Stimulated activated naive CD8-positive, alpha-beta T cell treated with anti-CD3 and anti-CD28 coated beads, Interleukin-15, amount 100 ng/mL, for 72 hours (primary cell): ENCODE measurements at regions not wholly inside any gene's neighbourhood (a gene's known extent, or its start where the extent isn't known, plus 50 kb on each side); places are given as distances from the start of the nearest gene placed in this dataset.
"Not testable (repeated sequence)": the region's sequence is repeated elsewhere in the genome, so short reads cannot be mapped to it uniquely, and the experiment has no call there.

Experiments used
- ATAC-seq: fragments of 150-1000 bp; cut with Tn5 transposase; 2 replicates; pipeline ENCODE4 v1.10.0; 2021; ENCODE audit warnings: mild to moderate bottlenecking, moderate library complexity
- DNase-seq, 2 donors: peaks; one replicate each; pipeline ENCODE4 v3.0.0; 2021 to 2022
- H3K27ac Mint-ChIP-seq, 2 donors: one replicate each; pipeline ENCODE4 v1.8.0; 2022; ENCODE audit warnings: mild to moderate bottlenecking in 2 of 2, mixed read lengths in 2 of 2, moderate library complexity in 2 of 2
- H3K27me3 Mint-ChIP-seq: one replicate; pipeline ENCODE4 v1.8.0; 2022; ENCODE audit warnings: mixed read lengths
- H3K4me1 Mint-ChIP-seq: one replicate; pipeline ENCODE4 v1.8.0; 2022; ENCODE audit warnings: mild to moderate bottlenecking, mixed read lengths
- H3K4me3 Mint-ChIP-seq, 2 donors: one replicate each; pipeline ENCODE4 v1.8.0; 2022; ENCODE audit warnings: mild to moderate bottlenecking in 2 of 2, mixed read lengths in 2 of 2, moderate library complexity in 1 of 2
- H3K9me3 Mint-ChIP-seq, 2 donors: one replicate each; pipeline ENCODE4 v1.8.0; 2022; ENCODE audit warnings: mixed read lengths in 2 of 2

- DNase-seq = peak; percentile 56 to 69
- Mint-ChIP-seq H3K4me3 (no peak overlapping the region), H3K9me3 (no peaks in the 10 kb centered on the region), H3K27ac (no peak overlapping the region), H3K27me3 (peaks cover 17% of the 10 kb centered on the region), H3K4me1 (peaks cover 5% of the 10 kb centered on the region)
- ATAC-seq = peak; percentile 97
Measured at GRCh38 chr10:118423800-118424442, 81.8 kb upstream of the FAM204A start.

GRCh38 chr10:118422241-118422640 lies 80.1 kb upstream of the FAM204A start:
- H3K4me1 Mint-ChIP-seq = peaks cover 5% of the 10 kb centered on the region
- no peak overlapping the region for H3K27ac Mint-ChIP-seq
- peaks cover 22% of the 10 kb centered on the region for H3K27me3 Mint-ChIP-seq
- H3K4me3 Mint-ChIP-seq = no peak overlapping the region
- ATAC-seq = no peak
- H3K9me3 Mint-ChIP-seq = no peaks in the 10 kb centered on the region
- DNase-seq = no peak

- not testable (repeated sequence) for DNase-seq, H3K4me3 Mint-ChIP-seq, ATAC-seq, H3K9me3 Mint-ChIP-seq, H3K27ac Mint-ChIP-seq, H3K4me1 Mint-ChIP-seq
- peaks cover 22% of the 10 kb centered on the region for H3K27me3 Mint-ChIP-seq
Measured at GRCh38 chr10:118420049-118420448, 77.9 kb upstream of the FAM204A start.

GRCh38 chr10:118412932-118413331 lies 70.8 kb upstream of the FAM204A start:
- H3K4me1 Mint-ChIP-seq = no peaks in the 10 kb centered on the region
- no peak overlapping the region for H3K27ac Mint-ChIP-seq
- ATAC-seq = no peak
- DNase-seq = no peak
- H3K27me3 Mint-ChIP-seq = peaks cover 13% of the 10 kb centered on the region
- no peak overlapping the region for H3K4me3 Mint-ChIP-seq
- H3K9me3 Mint-ChIP-seq = no peaks in the 10 kb centered on the region

- Mint-ChIP-seq H3K4me3 (no peak overlapping the region), H3K27me3 (peaks cover 13% of the 10 kb centered on the region), H3K9me3 (no peaks in the 10 kb centered on the region), H3K4me1 (no peaks in the 10 kb centered on the region), H3K27ac (no peak overlapping the region)
- ATAC-seq = no peak
- no peak for DNase-seq
Measured at GRCh38 chr10:118412132-118412760, 70.1 kb upstream of the FAM204A start.

- Mint-ChIP-seq H3K9me3 (no peaks in the 10 kb centered on the region), H3K4me1 (no peaks in the 10 kb centered on the region), H3K27ac (no peak overlapping the region), H3K4me3 (no peak overlapping the region), H3K27me3 (peaks cover 21% of the 10 kb centered on the region)
- ATAC-seq (no peak), DNase-seq (no peak)
Measured at GRCh38 chr10:118409295-118409694, 67.2 kb upstream of the FAM204A start.

- Mint-ChIP-seq H3K9me3 (no peaks in the 10 kb centered on the region), H3K4me3 (no peak overlapping the region), H3K27ac (no peak overlapping the region), H3K27me3 (peaks cover 31% of the 10 kb centered on the region), H3K4me1 (no peaks in the 10 kb centered on the region)
- ATAC-seq = no peak
- no peak for DNase-seq
Measured at GRCh38 chr10:118408181-118408580, 66.1 kb upstream of the FAM204A start.

GRCh38 chr10:118407777-118408176 lies 65.7 kb upstream of the FAM204A start:
- no peak overlapping the region for H3K27ac Mint-ChIP-seq
- H3K9me3 Mint-ChIP-seq = no peaks in the 10 kb centered on the region
- H3K4me3 Mint-ChIP-seq = no peak overlapping the region
- peaks cover 35% of the 10 kb centered on the region for H3K27me3 Mint-ChIP-seq
- no peak for DNase-seq
- ATAC-seq = no peak
- no peaks in the 10 kb centered on the region for H3K4me1 Mint-ChIP-seq

- no peak for ATAC-seq
- peaks cover 38% of the 10 kb centered on the region for H3K27me3 Mint-ChIP-seq
Measured at GRCh38 chr10:118407026-118407425, 64.9 kb upstream of the FAM204A start.

GRCh38 chr10:118405928-118406327 lies 63.8 kb upstream of the FAM204A start:
- Mint-ChIP-seq H3K9me3 (no peaks in the 10 kb centered on the region), H3K27me3 (peaks cover 38% of the 10 kb centered on the region), H3K4me1 (no peaks in the 10 kb centered on the region), H3K4me3 (no peak overlapping the region), H3K27ac (no peak overlapping the region)
- ATAC-seq (no peak), DNase-seq (no peak)

More at GRCh38 chr10:118407026-118407425, 64.9 kb upstream of the FAM204A start:
- Mint-ChIP-seq H3K4me1 (no peaks in the 10 kb centered on the region), H3K9me3 (no peaks in the 10 kb centered on the region), H3K27ac (no peak overlapping the region), H3K4me3 (no peak overlapping the region)
- no peak for DNase-seq

GRCh38 chr10:118403967-118404366 lies 61.8 kb upstream of the FAM204A start:
- H3K4me1 Mint-ChIP-seq = no peaks in the 10 kb centered on the region
- no peak overlapping the region for H3K4me3 Mint-ChIP-seq
- no peaks in the 10 kb centered on the region for H3K9me3 Mint-ChIP-seq
- no peak overlapping the region for H3K27ac Mint-ChIP-seq
- ATAC-seq (no peak), DNase-seq (no peak)
- H3K27me3 Mint-ChIP-seq = peaks cover 25% of the 10 kb centered on the region

- H3K4me3 Mint-ChIP-seq = no peak overlapping the region
Measured at GRCh38 chr10:118401708-118402193, 59.6 kb upstream of the FAM204A start.

GRCh38 chr10:118397391-118397790 lies 55.3 kb upstream of the FAM204A start:
- Mint-ChIP-seq H3K27me3 (no peaks in the 10 kb centered on the region), H3K4me1 (no peaks in the 10 kb centered on the region), H3K4me3 (no peak overlapping the region), H3K27ac (no peak overlapping the region), H3K9me3 (no peaks in the 10 kb centered on the region)
- DNase-seq (no peak), ATAC-seq (no peak)

More at GRCh38 chr10:118401708-118402193, 59.6 kb upstream of the FAM204A start:
- Mint-ChIP-seq H3K27ac (no peak overlapping the region), H3K27me3 (peaks cover 25% of the 10 kb centered on the region), H3K4me1 (no peaks in the 10 kb centered on the region), H3K9me3 (no peaks in the 10 kb centered on the region)
- no peak for ATAC-seq
- DNase-seq = no peak

GRCh38 chr10:118395947-118396346 lies 53.8 kb upstream of the FAM204A start:
- peak overlapping the region in 1 of 2 donors; percentile 45 for H3K27ac Mint-ChIP-seq
- peaks cover 2% of the 10 kb centered on the region for H3K27me3 Mint-ChIP-seq
- no peak for ATAC-seq
- H3K4me1 Mint-ChIP-seq = no peaks in the 10 kb centered on the region
- no peaks in the 10 kb centered on the region for H3K9me3 Mint-ChIP-seq
- no peak for DNase-seq
- H3K4me3 Mint-ChIP-seq = no peak overlapping the region

- Mint-ChIP-seq H3K4me1 (no peaks in the 10 kb centered on the region), H3K4me3 (no peak overlapping the region), H3K9me3 (no peaks in the 10 kb centered on the region), H3K27ac (no peak overlapping the region), H3K27me3 (peaks cover 9% of the 10 kb centered on the region)
- ATAC-seq (no peak), DNase-seq (no peak)
Measured at GRCh38 chr10:118394301-118395200, 52.4 kb upstream of the FAM204A start.

- Mint-ChIP-seq H3K4me1 (no peaks in the 10 kb centered on the region), H3K4me3 (no peak overlapping the region), H3K27ac (no peak overlapping the region), H3K9me3 (no peaks in the 10 kb centered on the region), H3K27me3 (peaks cover 9% of the 10 kb centered on the region)
- ATAC-seq (no peak), DNase-seq (no peak)
Measured at GRCh38 chr10:118392761-118393160, 50.6 kb upstream of the FAM204A start.
